ENCODE measurements at regions not wholly inside any gene's neighbourhood (a gene's known extent, or its start where the extent isn't known, plus 50 kb on each side); places are given as distances from the start of the nearest gene placed in this dataset.

DNA sequence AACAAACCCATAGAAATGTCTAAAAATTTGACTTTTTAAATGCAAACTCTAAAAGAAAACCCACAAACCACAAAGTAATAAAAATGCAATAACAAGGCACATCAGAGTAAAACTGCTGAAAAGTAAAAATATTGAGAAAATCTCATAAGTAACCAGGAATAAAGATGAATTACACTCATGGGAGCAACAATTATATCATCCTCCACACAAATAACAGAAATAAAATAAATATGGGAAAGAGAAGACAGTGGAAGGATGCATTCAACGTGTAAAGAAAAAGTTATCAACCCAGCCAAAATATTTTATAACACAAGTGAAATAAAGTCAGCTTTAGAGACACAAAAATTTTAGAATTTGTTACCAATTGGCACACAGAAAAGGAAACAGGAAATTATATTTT, 1420.2 kb downstream of the PCDH18 start:
- TF ChIP-seq, protein P1, sequence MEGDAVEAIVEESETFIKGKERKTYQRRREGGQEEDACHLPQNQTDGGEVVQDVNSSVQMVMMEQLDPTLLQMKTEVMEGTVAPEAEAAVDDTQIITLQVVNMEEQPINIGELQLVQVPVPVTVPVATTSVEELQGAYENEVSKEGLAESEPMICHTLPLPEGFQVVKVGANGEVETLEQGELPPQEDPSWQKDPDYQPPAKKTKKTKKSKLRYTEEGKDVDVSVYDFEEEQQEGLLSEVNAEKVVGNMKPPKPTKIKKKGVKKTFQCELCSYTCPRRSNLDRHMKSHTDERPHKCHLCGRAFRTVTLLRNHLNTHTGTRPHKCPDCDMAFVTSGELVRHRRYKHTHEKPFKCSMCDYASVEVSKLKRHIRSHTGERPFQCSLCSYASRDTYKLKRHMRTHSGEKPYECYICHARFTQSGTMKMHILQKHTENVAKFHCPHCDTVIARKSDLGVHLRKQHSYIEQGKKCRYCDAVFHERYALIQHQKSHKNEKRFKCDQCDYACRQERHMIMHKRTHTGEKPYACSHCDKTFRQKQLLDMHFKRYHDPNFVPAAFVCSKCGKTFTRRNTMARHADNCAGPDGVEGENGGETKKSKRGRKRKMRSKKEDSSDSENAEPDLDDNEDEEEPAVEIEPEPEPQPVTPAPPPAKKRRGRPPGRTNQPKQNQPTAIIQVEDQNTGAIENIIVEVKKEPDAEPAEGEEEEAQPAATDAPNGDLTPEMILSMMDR (IDR thresholded peaks at IDR 0.05; ENCODE audit: low read depth, low read length, poor library complexity, severe bottlenecking): no peak
- no peak for TF ChIP-seq EZH2phosphoT487 (IDR thresholded peaks at IDR 0.05; ENCODE audit: borderline replicate concordance, low read length)
